Testis (tissue), 2 donors: ENCODE measurements at regions not wholly inside any gene's neighbourhood (a gene's known extent, or its start where the extent isn't known, plus 50 kb on each side); places are given as distances from the start of the nearest gene placed in this dataset.

Experiments
- DNase-seq: peaks from one replicate; pipeline ENCODE4 v3.0.0-alpha.2; 2019
- H3K27ac ChIP-seq, 2 donors: fragments of 200-600 bp; sonication (generic); one replicate each; pipeline ENCODE4 v1.5.1; 2019
- H3K27me3 ChIP-seq: fragments of 200-600 bp; sonication (generic); one replicate; pipeline ENCODE4 v1.5.1; 2019
- H3K36me3 ChIP-seq: fragments of 200-600 bp; sonication (generic); one replicate; pipeline ENCODE4 v1.5.1; 2017; ENCODE audit warnings: low read depth; ENCODE audit errors: missing control alignments
- H3K4me1 ChIP-seq: fragments of 200-600 bp; sonication (generic); one replicate; pipeline ENCODE4 v1.5.1; 2019
- H3K4me3 ChIP-seq, 2 donors: fragments of 200-600 bp; sonication (generic); one replicate each; pipeline ENCODE4 v1.5.1; 2017 to 2019
- H3K9me3 ChIP-seq: fragments of 200-600 bp; sonication (generic); one replicate; pipeline ENCODE4 v1.5.1; 2017
- CTCF ChIP-seq, 3 experiments: fragments of 450-650 bp in 2 of 3; fragments of 200-600 bp in 1 of 3; sonication (generic) in 1 of 3; IDR thresholded peaks; one replicate each; pipeline ENCODE4 v1.5.1; 2016 to 2019; ENCODE audit warnings: antibody characterized with exemption in 3 of 3, mild to moderate bottlenecking in 2 of 3, moderate library complexity in 1 of 3
- POLR2A ChIP-seq: fragments of 450-650 bp; IDR thresholded peaks from one replicate; pipeline ENCODE4 v1.6.1; 2017; ENCODE audit warnings: antibody characterized with exemption, mild to moderate bottlenecking, moderate library complexity
- WGBS, 2 donors: methylation state at CpG; one replicate each; pipeline ENCODE4 v1.1.5; 2018; 5-methylcytosine and 5-hydroxymethylcytosine counted together
- intact Hi-C: fragments of 100-400 bp; cut with DNase I; formaldehyde crosslinking; loops from one replicate; pipeline ENCODE4 v1.15.1; 2023; ENCODE audit warnings: low total_unique reads

DNA sequence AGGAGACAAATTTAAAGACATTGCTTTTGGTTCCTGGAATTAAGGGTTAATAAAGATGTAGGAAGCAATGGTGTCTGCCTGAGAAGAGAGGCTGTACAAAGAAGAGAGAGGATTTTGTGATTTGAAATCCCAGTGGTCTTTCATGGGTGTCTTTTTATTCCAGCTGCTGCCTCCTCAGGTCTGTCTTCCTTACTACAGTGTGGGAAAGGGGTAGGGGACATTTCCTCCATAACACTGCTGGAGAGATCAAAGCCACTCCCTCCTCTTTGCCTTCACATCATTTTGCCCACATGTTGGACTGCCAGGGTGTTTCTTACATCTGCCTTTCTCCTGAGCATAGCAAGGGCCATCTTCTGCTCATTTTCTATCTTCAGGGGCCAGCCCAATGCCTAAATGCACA, 348.5 kb downstream of the EN1 start:
- intact Hi-C loops: no loop called here
- DNase-seq: no peak
- no peaks in the 10 kb centered on the region for H3K4me1 ChIP-seq
- H3K27me3 ChIP-seq: no peaks in the 10 kb centered on the region
- TF ChIP-seq POLR2A (no peak), CTCF (IDR thresholded peaks at IDR 0.05) (no peak)
- no peaks in the 10 kb centered on the region for H3K9me3 ChIP-seq
- H3K36me3 ChIP-seq: no peaks in the 10 kb centered on the region
- H3K4me3 ChIP-seq: no peak overlapping the region
- no peak overlapping the region for H3K27ac ChIP-seq

DNA sequence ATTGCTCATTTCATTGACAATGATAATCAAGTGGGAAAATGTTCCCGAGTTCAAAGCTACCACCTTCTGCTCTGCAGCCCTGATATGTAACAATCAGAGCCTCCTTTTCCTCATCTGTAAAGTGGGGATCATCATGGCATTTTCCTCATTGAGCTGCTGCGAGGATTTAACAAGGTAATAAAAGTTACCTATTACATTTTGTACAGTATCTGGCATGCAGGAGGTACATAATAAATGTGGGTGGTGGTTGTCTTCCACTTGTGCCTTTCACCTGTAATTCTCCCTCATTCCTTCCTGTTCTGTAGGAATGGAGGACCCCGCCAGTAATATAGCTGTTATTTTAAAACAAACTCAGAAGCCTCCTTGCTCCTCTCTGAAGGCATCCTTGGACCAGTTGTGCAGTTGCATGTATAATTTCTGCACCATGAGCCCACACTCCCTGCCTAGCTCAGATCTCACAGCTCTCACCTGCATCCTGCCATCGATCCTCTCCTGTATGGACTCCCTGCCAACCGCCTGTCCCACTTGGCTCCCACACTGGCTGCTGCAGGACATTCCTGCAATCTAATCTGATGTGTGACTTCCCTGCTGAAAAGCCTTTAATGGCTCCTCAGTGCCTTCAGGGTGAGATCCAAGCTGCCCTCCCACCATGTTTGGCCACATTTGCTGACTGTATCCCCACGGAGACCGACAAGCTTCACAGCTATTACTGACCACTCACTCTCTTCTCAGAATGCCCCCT, 350.4 kb downstream of the EN1 start:
- no peak for DNase-seq
- intact Hi-C loops: no loop called here
- no peaks in the 10 kb centered on the region for H3K36me3 ChIP-seq
- TF ChIP-seq CTCF (IDR thresholded peaks at IDR 0.05) (no peak), POLR2A (no peak)
- no peaks in the 10 kb centered on the region for H3K4me1 ChIP-seq
- H3K9me3 ChIP-seq: no peaks in the 10 kb centered on the region
- no peak overlapping the region for H3K4me3 ChIP-seq
- 79 to 80% methylated on average over 6 to 7 of the region's 7 CpGs for WGBS, 2 donors
- no peak overlapping the region for H3K27ac ChIP-seq
- H3K27me3 ChIP-seq: no peaks in the 10 kb centered on the region

GRCh38 chr2:118496467-118496866, 351.0 kb downstream of the EN1 start:
- intact Hi-C loops: no loop called here
- Histone ChIP-seq H3K27ac (no peak overlapping the region), H3K4me1 (no peaks in the 10 kb centered on the region), H3K4me3 (no peak overlapping the region), H3K9me3 (no peaks in the 10 kb centered on the region), H3K36me3 (no peaks in the 10 kb centered on the region), H3K27me3 (no peaks in the 10 kb centered on the region)
- TF ChIP-seq POLR2A: no peak
- TF ChIP-seq CTCF (IDR thresholded peaks at IDR 0.05): no peak
- DNase-seq: no peak
- WGBS, 2 donors: 59 to 88% methylated on average over 3 to 5 of the region's 5 CpGs

DNA sequence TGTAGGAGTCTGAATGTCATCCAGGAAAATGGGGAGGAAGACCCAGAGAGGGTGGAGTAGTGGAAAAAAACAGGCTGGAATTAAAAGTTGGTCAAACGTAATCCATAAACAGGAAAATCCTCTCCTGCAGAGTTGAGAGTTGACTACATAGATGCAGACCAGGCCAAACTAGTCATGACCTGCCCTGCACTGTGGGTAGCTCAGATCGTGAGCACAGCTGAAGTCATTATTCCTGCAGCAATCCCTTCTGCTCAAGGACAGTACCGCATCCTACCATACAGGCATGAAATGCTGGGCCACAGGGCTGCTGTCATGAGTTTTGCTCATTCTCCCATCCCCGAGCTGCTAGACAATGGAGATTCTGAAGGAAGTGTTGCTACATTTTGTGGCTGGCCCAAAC, 352.2 kb downstream of the EN1 start:
- no peak overlapping the region for H3K27ac ChIP-seq
- H3K4me3 ChIP-seq: no peak overlapping the region
- intact Hi-C loops: no loop called here
- 58 to 61% methylated on average over 3 to 4 of the region's 4 CpGs for WGBS, 2 donors
- TF ChIP-seq CTCF (IDR thresholded peaks at IDR 0.05) (no peak), POLR2A (no peak)
- H3K27me3 ChIP-seq: no peaks in the 10 kb centered on the region
- DNase-seq: no peak
- no peaks in the 10 kb centered on the region for H3K9me3 ChIP-seq
- H3K36me3 ChIP-seq: no peaks in the 10 kb centered on the region
- no peaks in the 10 kb centered on the region for H3K4me1 ChIP-seq

GRCh38 chr2:118493213-118493612, 354.2 kb downstream of the EN1 start:
- 84% methylated on average over 7 of the region's 7 CpGs for WGBS, 2 donors
- DNase-seq: no peak
- H3K4me1 ChIP-seq: no peaks in the 10 kb centered on the region
- intact Hi-C loops: no loop called here
- TF ChIP-seq CTCF (IDR thresholded peaks at IDR 0.05) (no peak), POLR2A (no peak)
- no peak overlapping the region for H3K27ac ChIP-seq
- H3K27me3 ChIP-seq: no peaks in the 10 kb centered on the region
- H3K36me3 ChIP-seq: no peaks in the 10 kb centered on the region
- no peak overlapping the region for H3K4me3 ChIP-seq
- no peaks in the 10 kb centered on the region for H3K9me3 ChIP-seq
